Epidermal melanocyte (primary cell): ENCODE measurements at regions not wholly inside any gene's neighbourhood (a gene's known extent, or its start where the extent isn't known, plus 50 kb on each side); places are given as distances from the start of the nearest gene placed in this dataset.

Source experiments
- DNase-seq: peaks from one replicate; pipeline ENCODE4 v3.0.0; 2011; ENCODE audit warnings: low spot score; ENCODE audit not compliant: insufficient read length

GRCh38 chr6:97813889-97814567 is 531.0 kb upstream of the MMS22L start:
- no peak for DNase-seq

DNA sequence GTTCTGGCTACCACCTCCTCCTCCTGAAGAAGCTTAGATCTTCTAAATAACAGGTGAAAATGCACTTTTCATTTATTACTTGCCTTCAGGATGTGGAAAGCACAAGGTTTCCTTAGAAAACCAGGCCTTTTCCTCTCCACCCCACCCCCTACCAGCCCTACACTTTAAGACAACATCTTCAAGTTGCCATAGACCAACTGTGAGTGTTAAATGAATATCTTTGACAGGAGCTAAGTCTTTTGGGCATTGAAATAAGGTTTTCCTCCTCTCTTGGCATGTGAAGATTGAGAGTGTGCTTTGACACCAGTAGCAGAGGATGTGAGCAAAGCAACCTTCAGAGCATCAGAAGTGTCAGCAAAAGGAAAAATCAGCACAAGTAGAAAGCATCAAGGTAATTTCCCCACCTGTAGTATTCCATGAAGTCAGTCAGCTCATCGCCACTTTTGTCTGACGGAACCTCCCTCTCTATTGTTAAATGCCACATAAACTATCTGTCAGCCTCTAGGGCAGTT is 532.3 kb upstream of the MMS22L start:
- DNase-seq, result no peak

GRCh38 chr6:97816526-97816925 is 533.5 kb upstream of the MMS22L start:
- no peak for DNase-seq

DNA sequence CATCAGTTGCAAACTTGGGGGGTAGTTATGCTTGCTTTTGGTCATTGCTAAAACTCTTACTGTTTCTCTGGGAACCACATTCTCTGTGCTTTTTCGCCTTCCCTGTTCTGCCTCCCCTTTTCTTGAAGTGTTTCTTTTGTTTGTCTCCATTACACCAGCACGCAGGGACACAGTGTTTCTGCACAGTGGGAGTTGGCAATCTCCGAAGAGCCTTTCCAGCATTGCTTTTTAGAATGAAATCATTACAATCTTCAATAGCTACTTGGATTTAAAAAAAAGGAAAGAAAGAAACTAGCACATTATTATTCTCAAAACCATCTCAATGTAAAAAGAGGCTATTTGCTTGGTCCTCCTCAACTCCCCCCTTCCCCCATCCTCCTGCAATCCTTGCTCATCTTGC is 536.7 kb upstream of the MMS22L start:
- no peak for DNase-seq

GRCh38 chr6:97820400-97820799 is 537.4 kb upstream of the MMS22L start:
- DNase-seq, result no peak

GRCh38 chr6:97822632-97823031 is 539.6 kb upstream of the MMS22L start:
- no peak for DNase-seq

DNA sequence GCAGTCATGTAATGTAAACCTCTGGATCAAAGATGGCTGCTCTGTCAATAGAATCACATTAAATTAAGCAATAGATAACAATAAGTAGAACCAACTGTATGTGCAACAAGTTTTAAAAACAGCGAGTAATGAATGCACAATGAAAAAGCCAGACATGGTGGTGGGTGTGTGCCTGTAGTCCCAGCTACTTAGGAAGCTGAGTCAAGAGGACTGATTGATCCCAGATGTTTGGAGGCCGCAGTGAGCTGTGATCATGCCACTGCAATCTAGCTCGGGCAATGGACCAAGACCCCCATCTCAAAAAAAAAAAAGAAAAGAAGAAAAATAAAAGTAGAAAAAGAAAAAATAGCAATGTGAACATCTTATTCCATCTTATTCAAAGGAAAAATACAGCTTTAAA is 558.7 kb upstream of the MMS22L start:
- no peak for DNase-seq

- DNase-seq, result no peak
These were observed 559.5 kb upstream of the MMS22L start for GRCh38 chr6:97842521-97842920.

DNA sequence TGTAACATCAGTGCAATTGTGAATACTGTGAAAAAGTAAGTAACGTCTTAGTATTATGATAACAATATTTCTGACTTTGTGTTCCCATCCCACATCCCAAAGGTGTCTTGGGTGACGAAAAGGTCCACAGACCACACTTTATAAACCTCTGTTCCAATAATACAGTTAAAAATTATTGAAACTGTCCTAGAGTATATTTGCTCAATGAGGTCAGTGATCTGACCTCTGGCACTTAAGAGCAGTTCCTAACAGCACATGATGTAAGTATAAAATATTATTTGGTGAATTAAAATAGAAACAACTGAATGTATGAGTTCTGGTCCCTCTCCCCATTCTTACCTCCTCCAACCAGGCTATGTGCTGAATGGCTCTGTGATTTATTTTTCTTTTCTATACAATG is 566.4 kb upstream of the MMS22L start:
- no peak for DNase-seq

DNA sequence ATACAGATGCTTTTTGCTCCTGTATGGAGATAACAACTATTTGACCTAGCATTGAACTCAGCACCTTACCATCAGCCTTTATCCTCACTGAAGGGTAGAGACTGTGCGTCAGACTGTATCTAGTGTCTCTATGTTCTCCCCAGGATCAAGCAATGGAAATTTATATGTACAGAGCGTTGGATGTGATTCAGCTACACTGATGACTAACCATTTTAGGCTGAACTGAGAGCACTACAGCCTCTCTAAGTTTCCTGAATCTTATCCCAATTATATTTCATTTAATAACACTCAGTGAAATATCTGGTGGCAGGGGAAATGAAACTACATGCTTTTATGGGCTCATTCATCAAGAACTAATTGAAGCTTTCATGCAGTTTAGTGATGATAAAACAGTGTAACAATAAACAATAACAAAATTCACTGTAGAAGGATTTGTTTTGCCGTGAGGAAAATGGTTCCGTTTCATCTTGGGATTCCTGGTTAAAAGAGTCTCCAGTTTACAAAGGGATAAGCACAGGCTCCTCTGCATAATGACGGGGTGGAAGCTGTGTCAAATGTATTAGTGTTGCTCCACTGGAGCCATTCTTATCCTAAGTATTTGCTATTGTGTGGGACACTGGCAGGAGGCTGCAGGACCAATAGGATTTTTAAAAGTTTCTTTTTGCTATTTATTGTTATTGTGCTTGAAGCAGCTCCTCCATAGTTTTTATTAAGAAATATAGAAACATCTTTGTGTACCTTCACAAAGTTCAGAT is 567.6 kb upstream of the MMS22L start:
- DNase-seq, result no peak

DNA sequence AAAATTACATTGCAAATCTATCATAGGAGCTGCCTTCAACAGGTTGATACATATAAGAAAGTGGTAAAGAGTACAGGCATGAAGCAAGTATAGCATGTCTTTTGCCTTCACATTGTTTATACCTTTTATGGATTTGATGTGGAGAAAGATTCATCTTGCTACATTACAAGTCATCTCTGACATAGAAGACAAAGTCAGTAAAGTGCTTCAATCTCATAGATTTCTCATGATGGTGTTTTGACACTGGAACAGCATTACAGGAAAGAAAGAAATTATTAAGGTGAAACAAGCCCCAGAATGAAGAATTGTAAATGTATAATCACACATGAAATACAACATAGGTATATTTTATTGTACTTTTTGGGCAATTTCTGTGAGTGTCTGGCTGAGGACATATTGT is 580.7 kb upstream of the MMS22L start:
- DNase-seq, result no peak

GRCh38 chr6:97864366-97864765 is 581.4 kb upstream of the MMS22L start:
- DNase-seq, result no peak

DNA sequence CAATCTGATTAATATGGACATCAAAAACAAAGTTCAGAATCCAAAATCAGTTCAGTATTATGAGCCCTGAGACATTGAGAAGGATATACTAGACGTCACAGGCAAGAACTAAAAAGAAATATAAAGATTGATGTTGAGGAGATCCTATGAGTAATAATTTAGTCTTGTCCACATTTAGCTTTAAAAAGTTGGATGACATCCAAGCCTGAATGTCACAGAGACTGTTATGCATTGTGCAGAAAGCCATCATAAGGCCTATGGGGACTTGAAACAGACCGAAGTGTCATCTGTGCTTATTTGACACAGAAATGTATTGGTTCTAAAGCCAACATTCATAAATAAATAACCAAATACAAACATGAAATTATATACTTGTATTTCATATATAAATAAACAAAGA is 581.8 kb upstream of the MMS22L start:
- no peak for DNase-seq

GRCh38 chr6:97865612-97866011 is 582.6 kb upstream of the MMS22L start:
- no peak for DNase-seq

DNA sequence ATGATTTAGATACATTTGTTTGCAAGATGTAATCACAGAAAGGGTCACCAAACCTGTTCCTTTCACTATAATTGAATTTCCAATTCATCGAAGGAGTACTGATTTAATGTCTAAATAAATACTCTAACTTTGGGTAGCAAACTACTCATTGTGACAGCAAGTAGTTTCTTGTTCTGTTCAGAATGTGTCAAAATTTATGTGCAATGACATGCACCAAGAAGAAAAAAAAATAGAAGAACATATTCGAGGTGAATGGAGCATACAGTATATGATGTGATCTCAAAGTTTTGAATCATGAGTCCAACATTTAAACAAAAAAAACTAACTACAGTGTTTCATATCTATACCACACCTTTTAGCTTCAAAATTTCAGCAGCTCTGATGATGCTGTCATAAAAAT is 583.6 kb upstream of the MMS22L start:
- no peak for DNase-seq

DNA sequence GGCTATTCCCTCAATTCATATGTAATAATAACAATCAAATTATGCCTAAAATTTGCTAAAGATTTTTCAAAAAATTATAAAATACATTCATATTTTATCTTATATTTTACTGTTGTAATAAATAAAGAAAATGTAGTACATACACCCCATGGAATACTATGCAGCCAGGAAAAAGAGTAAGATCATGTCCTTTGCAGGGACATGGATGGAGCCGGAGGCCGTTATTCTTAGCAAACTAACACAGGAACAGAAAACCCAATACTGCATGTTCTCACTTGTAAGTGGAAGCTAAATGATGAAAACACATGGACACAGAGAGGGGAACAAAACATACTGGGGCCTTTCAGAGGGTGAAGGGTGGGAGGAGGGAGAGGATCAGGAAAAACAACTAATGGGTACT is 584.2 kb upstream of the MMS22L start:
- no peak for DNase-seq

DNA sequence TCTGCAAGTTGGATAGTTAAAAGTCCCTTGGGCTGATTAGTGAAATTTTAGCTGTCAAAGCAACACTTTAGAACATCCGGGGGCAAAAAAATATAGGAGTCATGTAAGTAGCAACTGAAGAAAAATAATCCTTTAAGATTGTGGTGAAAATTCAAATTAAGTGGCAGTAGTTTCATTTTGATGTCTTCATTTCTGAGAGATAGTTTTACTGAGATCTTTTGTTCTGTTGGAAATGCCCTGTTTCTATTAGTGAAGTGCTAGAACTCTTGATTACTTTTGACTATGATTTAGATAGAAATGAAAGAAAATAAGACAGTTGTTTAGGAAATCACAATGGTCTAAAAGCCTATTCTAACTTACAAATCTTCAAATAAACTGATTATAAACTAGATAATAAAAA is 587.3 kb upstream of the MMS22L start:
- no peak for DNase-seq

GRCh38 chr6:97876711-97877110 is 593.7 kb upstream of the MMS22L start:
- no peak for DNase-seq

DNA sequence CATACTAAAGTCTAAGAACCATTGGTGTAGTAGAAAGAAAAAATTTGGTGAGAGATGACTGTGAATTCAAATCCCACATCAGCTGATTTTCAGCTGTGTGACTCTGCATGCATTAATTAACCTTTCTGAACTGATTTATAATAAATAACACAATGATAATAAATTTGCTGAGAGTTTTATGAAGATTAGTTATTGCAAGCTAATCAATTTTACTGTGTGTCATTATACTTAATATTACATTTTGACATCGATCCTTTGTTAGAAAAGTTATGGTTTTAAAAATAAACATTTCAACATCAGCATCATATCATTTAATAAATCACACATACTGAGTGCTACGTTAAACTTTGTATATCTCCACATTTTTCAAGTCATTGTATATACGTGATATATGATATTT is 599.7 kb upstream of the MMS22L start:
- DNase-seq, result no peak

DNA sequence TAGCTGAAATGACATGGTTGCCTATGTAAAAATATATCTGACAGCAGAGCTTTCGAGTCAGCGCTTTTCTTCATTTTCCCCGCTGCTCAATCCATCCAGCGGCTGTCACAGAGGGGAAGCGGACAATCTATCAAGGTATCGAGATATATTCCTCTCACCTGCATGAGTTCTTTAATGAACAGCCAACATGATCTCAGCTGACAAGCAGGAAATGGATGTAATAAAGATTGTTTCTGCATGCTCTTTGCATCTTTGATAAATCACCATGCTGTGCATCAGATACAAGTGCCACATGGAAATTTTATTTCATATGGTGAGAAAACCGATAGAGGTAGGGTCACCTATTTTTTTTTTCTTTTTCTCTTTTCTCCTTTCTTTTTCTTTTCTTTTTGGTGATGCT is 602.3 kb upstream of the MMS22L start:
- DNase-seq, result no peak

DNA sequence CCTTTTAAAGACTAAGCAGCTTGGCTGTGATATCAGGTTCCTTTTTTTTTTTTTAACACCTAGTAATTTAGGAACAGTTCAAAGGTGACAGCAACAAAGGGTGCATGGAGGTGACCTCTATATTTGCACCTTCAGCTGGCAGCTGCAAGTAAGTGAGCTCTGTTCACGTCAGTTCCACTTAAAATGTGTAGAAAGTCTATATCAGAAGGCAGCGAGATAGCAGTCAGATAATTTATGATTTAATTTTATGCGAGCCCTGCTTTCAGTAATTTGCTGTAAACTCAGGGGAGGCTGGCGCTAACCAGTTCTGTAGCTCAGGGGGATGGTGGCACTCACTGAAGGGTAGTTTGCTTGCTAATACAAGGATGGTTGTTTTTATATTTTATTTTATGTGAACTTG is 602.8 kb upstream of the MMS22L start:
- no peak for DNase-seq

- DNase-seq, result no peak
These were observed 618.5 kb upstream of the MMS22L start for GRCh38 chr6:97901531-97901930.

- DNase-seq, result no peak
These were observed 626.4 kb upstream of the MMS22L start for GRCh38 chr6:97909380-97909779.
